ENCODE measurements at regions not wholly inside any gene's neighbourhood (a gene's known extent, or its start where the extent isn't known, plus 50 kb on each side); places are given as distances from the start of the nearest gene placed in this dataset.
"Not testable (repeated sequence)": the region's sequence is repeated elsewhere in the genome, so short reads cannot be mapped to it uniquely, and the experiment has no call there.

DNA sequence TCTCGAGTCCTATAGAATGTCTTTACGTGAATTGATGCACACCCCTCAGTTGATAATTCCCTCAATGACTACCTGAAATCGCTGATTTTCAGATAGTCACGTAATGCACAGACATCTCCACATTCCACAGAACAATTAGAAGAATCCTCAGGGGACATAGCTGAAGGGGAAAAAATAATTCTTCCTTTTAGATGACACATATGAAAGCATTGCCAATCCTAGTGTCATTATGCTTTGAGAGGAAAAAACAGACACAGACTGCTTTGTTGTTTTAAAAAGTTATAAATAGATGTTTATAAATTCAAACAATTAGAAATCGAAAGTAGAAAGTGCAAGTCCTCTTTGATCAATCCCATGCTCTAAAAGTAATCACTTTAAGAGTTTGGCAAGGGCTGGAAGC, 100.6 kb upstream of the FN1 start:
- no peak for DNase-seq
- H3K36me3 ChIP-seq, result no peaks in the 10 kb centered on the region
- H3K4me1 ChIP-seq (ENCODE audit: insufficient read depth), result no peaks in the 10 kb centered on the region
- H3K27ac ChIP-seq, result no peak overlapping the region
- H3K9me3 ChIP-seq, result peaks cover 0 to 2% of the 10 kb centered on the region in 2 donors
- TF ChIP-seq POLR2A (IDR thresholded peaks at IDR 0.05) (no peak), EP300 (IDR thresholded peaks at IDR 0.05) (no peak)
- TF ChIP-seq, protein P1, sequence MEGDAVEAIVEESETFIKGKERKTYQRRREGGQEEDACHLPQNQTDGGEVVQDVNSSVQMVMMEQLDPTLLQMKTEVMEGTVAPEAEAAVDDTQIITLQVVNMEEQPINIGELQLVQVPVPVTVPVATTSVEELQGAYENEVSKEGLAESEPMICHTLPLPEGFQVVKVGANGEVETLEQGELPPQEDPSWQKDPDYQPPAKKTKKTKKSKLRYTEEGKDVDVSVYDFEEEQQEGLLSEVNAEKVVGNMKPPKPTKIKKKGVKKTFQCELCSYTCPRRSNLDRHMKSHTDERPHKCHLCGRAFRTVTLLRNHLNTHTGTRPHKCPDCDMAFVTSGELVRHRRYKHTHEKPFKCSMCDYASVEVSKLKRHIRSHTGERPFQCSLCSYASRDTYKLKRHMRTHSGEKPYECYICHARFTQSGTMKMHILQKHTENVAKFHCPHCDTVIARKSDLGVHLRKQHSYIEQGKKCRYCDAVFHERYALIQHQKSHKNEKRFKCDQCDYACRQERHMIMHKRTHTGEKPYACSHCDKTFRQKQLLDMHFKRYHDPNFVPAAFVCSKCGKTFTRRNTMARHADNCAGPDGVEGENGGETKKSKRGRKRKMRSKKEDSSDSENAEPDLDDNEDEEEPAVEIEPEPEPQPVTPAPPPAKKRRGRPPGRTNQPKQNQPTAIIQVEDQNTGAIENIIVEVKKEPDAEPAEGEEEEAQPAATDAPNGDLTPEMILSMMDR (IDR thresholded peaks at IDR 0.05), result no peak
- no peaks in the 10 kb centered on the region for H3K27me3 ChIP-seq
- 52 to 60% (median 59%) methylated on average over 5 of the region's 5 CpGs for WGBS, 3 donors
- H3K4me3 ChIP-seq, result no peak overlapping the region
- intact Hi-C loops (cut with DNase I), result loop anchor here in 1 of 4 donors (10.0 kb wide), 1 partner anchor 1422 kb away; no protein-coding TSS in a partner anchor

DNA sequence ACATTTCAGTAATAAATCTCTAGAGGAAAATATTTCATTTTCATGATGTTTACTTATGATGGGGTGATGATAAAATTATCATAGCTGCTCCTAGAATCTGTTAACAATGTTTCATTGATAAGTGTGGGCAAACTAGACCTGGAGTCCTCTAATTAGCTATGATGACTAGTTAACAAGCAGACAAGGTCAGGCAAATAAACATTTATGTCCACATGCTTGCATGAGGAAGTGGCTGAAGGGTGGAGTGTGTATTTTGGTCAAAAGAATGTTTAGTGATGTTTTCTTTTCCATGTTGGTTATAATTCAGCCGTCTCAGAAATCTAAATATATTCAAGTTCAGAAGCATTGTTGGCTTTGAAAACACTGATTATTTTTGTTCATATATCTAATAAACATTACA, 99.9 kb upstream of the FN1 start:
- TF ChIP-seq EP300 (IDR thresholded peaks at IDR 0.05), result no peak
- TF ChIP-seq POLR2A (IDR thresholded peaks at IDR 0.05), result no peak
- TF ChIP-seq, protein P1 (IDR thresholded peaks at IDR 0.05), result no peak
- WGBS, 3 donors, result 6 to 15% (median 7%) methylated on average over 1 of the region's 1 CpG
- intact Hi-C loops (cut with DNase I), result loop anchor here in 1 of 4 donors (10.0 kb wide), 1 partner anchor 1421 kb away; no protein-coding TSS in a partner anchor

GRCh38 chr2:215535125-215535668, 99.3 kb upstream of the FN1 start:
- Histone ChIP-seq H3K4me3 (no peak overlapping the region), H3K4me1 (ENCODE audit: insufficient read depth) (no peaks in the 10 kb centered on the region), H3K27ac (no peak overlapping the region), H3K36me3 (no peaks in the 10 kb centered on the region), H3K9me3 (peaks cover 0 to 2% of the 10 kb centered on the region in 2 donors), H3K27me3 (no peaks in the 10 kb centered on the region)
- WGBS, 3 donors, result 93 to 96% (median 93%) methylated on average over 3 of the region's 3 CpGs
- intact Hi-C loops (cut with DNase I), result loop anchor here in 1 of 4 donors (10.0 kb wide), 1 partner anchor 1420 kb away; no protein-coding TSS in a partner anchor
- TF ChIP-seq, protein P1 (IDR thresholded peaks at IDR 0.05), result no peak
- TF ChIP-seq POLR2A (IDR thresholded peaks at IDR 0.05) (no peak), EP300 (IDR thresholded peaks at IDR 0.05) (no peak)
- DNase-seq, result no peak

More for the DNA sequence above, 99.9 kb upstream of the FN1 start:
- Histone ChIP-seq H3K4me3 (no peak overlapping the region), H3K9me3 (peaks cover 0 to 2% of the 10 kb centered on the region in 2 donors), H3K4me1 (ENCODE audit: insufficient read depth) (no peaks in the 10 kb centered on the region), H3K36me3 (no peaks in the 10 kb centered on the region), H3K27me3 (no peaks in the 10 kb centered on the region), H3K27ac (no peak overlapping the region)
- DNase-seq, result no peak

DNA sequence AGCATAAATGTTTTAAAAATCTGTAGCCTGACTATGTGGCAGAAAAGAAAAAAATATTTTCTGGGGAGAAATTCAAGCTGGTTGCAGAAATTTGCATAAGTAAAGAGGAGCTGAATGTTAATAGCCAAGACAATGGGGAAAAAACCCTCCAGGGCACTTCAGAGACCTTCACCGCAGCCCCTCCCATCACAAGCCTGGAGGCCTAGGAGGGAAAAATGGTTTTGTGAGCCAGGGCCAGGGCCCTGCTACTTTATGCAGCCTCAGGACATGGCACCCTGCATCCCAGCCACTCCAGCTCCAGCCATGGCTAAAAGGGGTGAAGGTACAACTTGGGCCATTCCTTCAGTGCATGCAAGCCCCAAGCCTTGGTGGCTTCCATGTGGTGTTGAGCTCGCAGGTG, 97.8 kb upstream of the FN1 start:
- not testable (repeated sequence) for DNase-seq; H3K9me3 ChIP-seq; H3K36me3 ChIP-seq; H3K4me1 ChIP-seq (ENCODE audit: insufficient read depth); H3K27ac ChIP-seq; H3K27me3 ChIP-seq; H3K4me3 ChIP-seq
- WGBS, 3 donors, result 97 to 100% (median 99%) methylated on average over 2 of the region's 2 CpGs
- intact Hi-C loops (cut with DNase I), result loop anchor here in 1 of 4 donors (10.0 kb wide), 1 partner anchor 1419 kb away; no protein-coding TSS in a partner anchor

GRCh38 chr2:215532844-215533243, 97.0 kb upstream of the FN1 start:
- WGBS, 3 donors, result 93 to 95% (median 94%) methylated on average over 2 of the region's 2 CpGs
- Histone ChIP-seq H3K27me3 (no peaks in the 10 kb centered on the region), H3K9me3 (peaks cover 0 to 2% of the 10 kb centered on the region in 2 donors), H3K4me3 (no peak overlapping the region), H3K4me1 (ENCODE audit: insufficient read depth) (no peaks in the 10 kb centered on the region), H3K27ac (no peak overlapping the region), H3K36me3 (no peaks in the 10 kb centered on the region)
- intact Hi-C loops (cut with DNase I), result loop anchor here in 1 of 4 donors (10.0 kb wide), 1 partner anchor 1418 kb away; no protein-coding TSS in a partner anchor
- TF ChIP-seq, protein P1 (IDR thresholded peaks at IDR 0.05), result no peak
- TF ChIP-seq EP300 (IDR thresholded peaks at IDR 0.05), result no peak
- DNase-seq, result no peak

All from ovary (tissue), 7 donors.